ENCODE measurements at regions not wholly inside any gene's neighbourhood (a gene's known extent, or its start where the extent isn't known, plus 50 kb on each side); places are given as distances from the start of the nearest gene placed in this dataset.

DNA sequence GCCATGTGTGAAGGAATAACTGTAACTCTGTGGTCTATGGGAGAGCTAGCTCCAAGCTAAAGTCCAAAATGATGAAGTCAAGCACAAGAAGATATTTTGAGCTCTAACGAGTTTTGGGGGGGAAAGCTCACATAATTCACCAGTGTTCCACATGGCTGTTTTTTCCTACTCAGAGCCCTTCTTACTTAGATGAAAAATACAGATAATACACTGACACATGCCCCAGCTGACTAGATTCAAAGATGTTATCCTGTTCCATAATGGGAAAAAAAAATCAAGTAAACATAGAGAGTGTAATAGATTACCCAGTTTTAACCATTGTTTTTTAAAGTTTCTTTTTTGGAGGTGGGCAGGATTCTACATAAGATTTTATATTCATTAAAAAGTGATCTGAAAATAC lies 86.6 kb downstream of the PRLHR start:
- Histone ChIP-seq H3K9me3 (no peaks in the 10 kb centered on the region), H3K27me3 (peaks cover 0 to 3% (median 0%) of the 10 kb centered on the region in 9 donors), H3K36me3 (no peaks in the 10 kb centered on the region), H3K4me1 (peaks cover 0 to 4% (median 0%) of the 10 kb centered on the region in 12 donors), H3K4me3 (no peak overlapping the region), H3K27ac (no peak overlapping the region)
- intact Hi-C loops (cut with DNase I): no loop called here
- TF ChIP-seq POLR2A (IDR thresholded peaks at IDR 0.05): no peak
- TF ChIP-seq, protein P1, sequence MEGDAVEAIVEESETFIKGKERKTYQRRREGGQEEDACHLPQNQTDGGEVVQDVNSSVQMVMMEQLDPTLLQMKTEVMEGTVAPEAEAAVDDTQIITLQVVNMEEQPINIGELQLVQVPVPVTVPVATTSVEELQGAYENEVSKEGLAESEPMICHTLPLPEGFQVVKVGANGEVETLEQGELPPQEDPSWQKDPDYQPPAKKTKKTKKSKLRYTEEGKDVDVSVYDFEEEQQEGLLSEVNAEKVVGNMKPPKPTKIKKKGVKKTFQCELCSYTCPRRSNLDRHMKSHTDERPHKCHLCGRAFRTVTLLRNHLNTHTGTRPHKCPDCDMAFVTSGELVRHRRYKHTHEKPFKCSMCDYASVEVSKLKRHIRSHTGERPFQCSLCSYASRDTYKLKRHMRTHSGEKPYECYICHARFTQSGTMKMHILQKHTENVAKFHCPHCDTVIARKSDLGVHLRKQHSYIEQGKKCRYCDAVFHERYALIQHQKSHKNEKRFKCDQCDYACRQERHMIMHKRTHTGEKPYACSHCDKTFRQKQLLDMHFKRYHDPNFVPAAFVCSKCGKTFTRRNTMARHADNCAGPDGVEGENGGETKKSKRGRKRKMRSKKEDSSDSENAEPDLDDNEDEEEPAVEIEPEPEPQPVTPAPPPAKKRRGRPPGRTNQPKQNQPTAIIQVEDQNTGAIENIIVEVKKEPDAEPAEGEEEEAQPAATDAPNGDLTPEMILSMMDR (IDR thresholded peaks at IDR 0.05): no peak
- DNase-seq (no peak), ATAC-seq (no peak)
- 53 to 66% (median 58%) methylated on average over 1 of the region's 1 CpG for WGBS, 4 donors

DNA sequence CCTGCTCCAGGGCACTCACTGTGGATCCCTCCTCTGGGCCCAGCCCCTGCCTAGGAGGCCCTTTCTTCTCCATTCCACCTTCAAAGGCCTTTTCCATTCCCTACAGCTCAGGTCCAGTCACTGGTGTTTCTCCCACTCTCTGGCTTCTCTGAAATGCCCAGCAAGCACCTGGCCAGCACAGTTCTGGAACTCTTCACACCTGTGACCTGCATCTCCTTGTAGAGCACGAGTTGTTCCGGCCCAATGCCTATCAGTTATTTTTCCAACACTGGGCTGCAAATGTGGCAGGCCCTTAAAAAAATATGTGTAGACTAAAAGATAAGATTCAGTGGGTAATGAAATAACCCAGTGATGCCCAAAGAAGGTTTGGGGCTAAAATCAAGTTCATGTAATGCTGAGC lies 87.1 kb downstream of the PRLHR start:
- intact Hi-C loops (cut with DNase I): no loop called here
- Histone ChIP-seq H3K27me3 (no peaks in the 10 kb centered on the region), H3K9me3 (no peaks in the 10 kb centered on the region), H3K4me3 (no peak overlapping the region), H3K36me3 (no peaks in the 10 kb centered on the region), H3K4me1 (peaks cover 0 to 4% (median 0%) of the 10 kb centered on the region in 12 donors), H3K27ac (no peak overlapping the region)
- 73 to 86% (median 82%) methylated on average over 2 of the region's 2 CpGs for WGBS, 4 donors
- TF ChIP-seq, protein P1 (IDR thresholded peaks at IDR 0.05): no peak
- TF ChIP-seq POLR2A (IDR thresholded peaks at IDR 0.05): no peak
- no peak for DNase-seq
- ATAC-seq: no peak

DNA sequence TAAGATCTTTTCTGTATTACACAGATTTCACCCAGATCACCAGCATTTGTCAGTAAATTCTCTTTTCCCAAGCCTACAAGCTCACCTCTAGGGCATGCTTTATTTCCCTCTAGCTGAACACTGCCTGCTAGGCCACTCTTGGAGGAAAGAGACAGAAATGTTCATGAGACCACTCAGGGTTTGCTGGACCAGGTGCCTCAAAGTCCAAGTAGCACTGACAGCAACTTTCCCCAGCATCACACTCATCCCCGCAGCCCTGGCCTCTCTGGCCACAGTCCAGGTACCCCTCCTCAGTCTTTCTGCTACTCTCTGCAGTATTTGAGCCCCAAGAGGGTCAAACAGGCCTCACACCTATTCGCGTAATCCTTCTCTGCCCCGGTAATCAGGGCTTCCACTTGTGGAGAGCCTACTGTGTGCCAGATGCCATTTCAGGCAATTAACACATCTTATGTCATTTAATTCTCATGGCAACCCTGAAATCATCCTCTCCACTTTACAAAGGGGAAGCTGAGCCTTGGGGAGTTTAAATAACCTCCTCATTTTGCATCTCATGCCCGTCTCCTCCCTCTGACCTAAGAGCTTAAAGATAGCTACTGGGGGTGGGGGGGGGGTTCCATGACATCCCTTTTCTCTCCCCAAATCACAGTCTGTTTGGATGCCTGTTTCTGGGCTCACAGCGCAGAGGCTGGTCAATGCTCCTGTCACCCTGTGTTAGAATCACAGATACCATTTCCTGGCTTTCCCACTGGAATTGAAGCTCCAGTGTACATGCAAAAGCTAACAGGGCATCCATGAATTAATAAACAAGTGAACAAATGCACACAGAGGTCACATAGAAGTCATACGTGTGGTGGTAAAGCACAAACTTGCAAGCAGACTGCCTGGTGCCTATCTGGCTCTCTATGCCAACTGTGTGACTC lies 88.5 kb downstream of the PRLHR start:
- ATAC-seq (no peak), DNase-seq (no peak)
- WGBS, 4 donors: 73 to 84% (median 75%) methylated on average over 7 of the region's 7 CpGs
- H3K27ac ChIP-seq: no peak overlapping the region
- TF ChIP-seq, protein P1 (IDR thresholded peaks at IDR 0.05): no peak
- no peak for TF ChIP-seq POLR2A (IDR thresholded peaks at IDR 0.05)
- H3K9me3 ChIP-seq: no peaks in the 10 kb centered on the region
- no peak overlapping the region for H3K4me3 ChIP-seq
- H3K4me1 ChIP-seq: peaks cover 0 to 4% (median 0%) of the 10 kb centered on the region in 12 donors
- H3K27me3 ChIP-seq: no peaks in the 10 kb centered on the region
- intact Hi-C loops (cut with DNase I): no loop called here
- H3K36me3 ChIP-seq: no peaks in the 10 kb centered on the region

DNA sequence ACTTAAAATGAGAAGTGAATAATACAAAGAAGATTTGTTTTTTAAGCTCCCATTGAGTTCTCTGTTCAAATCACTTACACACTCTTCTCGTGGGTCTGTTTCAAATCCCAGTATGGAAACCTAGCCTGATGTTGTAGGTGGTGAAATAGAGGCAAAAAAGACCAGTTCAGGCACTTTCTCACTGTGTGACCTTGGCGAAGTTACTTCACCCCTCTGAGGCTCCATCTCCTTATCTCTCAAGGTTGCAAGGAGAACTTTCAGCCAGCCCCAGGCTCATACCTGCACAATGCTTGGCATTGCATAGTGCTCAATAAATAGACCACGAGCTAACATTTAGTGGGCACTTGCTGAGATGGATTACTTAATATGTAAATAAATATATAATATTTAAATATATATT lies 90.1 kb downstream of the PRLHR start:
- Histone ChIP-seq H3K36me3 (no peaks in the 10 kb centered on the region), H3K27me3 (no peaks in the 10 kb centered on the region), H3K4me1 (peaks cover 0 to 4% (median 0%) of the 10 kb centered on the region in 12 donors), H3K4me3 (no peak overlapping the region), H3K9me3 (no peaks in the 10 kb centered on the region), H3K27ac (no peak overlapping the region)
- intact Hi-C loops (cut with DNase I): no loop called here
- 84 to 89% (median 87%) methylated on average over 3 of the region's 3 CpGs for WGBS, 4 donors
- DNase-seq (no peak), ATAC-seq (no peak)
- TF ChIP-seq, protein P1 (IDR thresholded peaks at IDR 0.05): no peak
- no peak for TF ChIP-seq POLR2A (IDR thresholded peaks at IDR 0.05)

All from heart left ventricle (tissue), 16 donors.